D721Med (cell line): ENCODE measurements at regions not wholly inside any gene's neighbourhood (a gene's known extent, or its start where the extent isn't known, plus 50 kb on each side); places are given as distances from the start of the nearest gene placed in this dataset.

Experiments used
- DNase-seq: peaks from one replicate; pipeline ENCODE4 v3.0.0; 2011; ENCODE audit warnings: low spot score; ENCODE audit not compliant: insufficient read length
- FAIRE-seq: peaks from 2 replicates; lab custom pipeline; 2011; peaks lifted over from hg19 to GRCh38; lab: Jason Lieb, UNC
- CTCF ChIP-seq: IDR thresholded peaks from 2 replicates; pipeline ENCODE4 v1.5.1; 2012; ENCODE audit warnings: mild to moderate bottlenecking, control low read depth; ENCODE audit not compliant: insufficient read depth; ENCODE audit errors: missing control alignments

DNA sequence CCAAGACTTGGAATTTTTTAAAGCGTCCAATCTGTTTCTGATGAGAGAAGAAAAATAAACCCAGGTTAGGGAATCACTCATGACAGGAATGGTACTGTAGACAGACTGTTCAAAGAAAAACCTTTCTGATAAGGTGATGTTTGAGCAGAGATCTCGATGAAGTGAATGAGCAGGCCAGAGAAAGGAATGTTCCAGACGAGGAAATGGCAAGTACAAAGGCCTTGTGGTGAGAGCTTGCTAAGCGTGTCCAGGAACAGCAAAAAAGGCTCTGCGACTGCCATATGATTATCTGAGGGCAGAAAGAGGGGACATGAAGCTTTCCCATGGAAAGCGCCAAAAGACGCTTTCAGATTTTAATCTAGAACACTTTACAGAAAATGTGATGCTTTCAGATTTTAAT lies 458.4 kb upstream of the SOX5 start:
- FAIRE-seq (no peak), DNase-seq (no peak)
- no peak for TF ChIP-seq CTCF

DNA sequence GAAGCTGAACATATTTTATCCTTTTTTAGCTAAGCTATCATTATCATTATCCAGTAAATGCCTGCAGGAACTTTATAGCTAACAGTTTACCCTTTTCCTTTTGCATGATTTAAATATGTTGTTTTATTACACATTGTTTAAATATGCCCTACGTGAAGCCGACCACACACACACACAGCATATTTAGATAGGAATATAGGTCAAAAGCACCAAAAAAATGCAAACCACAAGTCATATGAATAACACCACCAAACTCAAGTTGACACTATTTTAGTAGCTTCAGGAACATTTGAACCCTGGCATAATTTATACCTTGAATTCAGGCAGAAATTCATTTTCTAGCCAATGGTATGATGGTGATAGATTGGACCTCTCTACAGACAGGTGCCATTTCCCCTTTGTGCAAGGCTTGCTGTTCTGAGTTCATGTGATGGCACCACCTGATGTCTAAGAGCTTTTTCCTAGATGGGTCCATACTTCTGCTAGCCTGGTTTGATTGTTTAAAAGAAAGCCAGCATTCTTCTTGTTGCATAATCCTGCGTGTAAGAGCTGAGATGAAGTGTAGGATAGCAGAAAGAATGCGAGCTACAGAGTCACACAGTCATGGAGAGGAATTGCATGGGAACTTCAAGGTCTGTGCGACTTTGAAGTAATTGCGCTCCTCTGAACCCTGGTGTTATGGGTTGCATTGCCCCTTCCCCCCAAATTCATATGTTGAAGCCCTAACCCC lies 454.8 kb upstream of the SOX5 start:
- TF ChIP-seq CTCF: no peak
- FAIRE-seq (peak; percentile 48), DNase-seq (no peak)

GRCh38 chr12:24400533-24400932 lies 451.1 kb upstream of the SOX5 start:
- FAIRE-seq: no peak
- TF ChIP-seq CTCF: no peak
- no peak for DNase-seq

DNA sequence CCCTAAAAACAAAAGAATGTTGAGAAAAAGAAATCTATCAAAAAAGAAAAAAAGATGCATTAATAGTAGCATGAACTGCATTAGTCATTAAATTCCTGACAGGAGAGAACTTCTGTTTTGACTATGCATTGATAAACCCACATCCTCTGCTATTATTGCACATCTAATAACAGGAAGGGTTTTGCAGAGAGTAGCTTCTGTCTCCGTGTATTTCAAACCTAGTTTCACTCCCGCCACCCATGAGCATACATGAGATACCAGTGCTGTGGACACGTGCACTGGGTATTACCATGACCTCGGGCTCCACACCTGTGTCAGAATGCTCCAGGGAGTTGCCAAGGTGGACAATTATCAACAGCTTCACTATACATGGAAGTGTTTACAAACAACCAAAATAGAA lies 449.1 kb upstream of the SOX5 start:
- TF ChIP-seq CTCF: no peak
- DNase-seq (no peak), FAIRE-seq (no peak)

- FAIRE-seq (no peak), DNase-seq (no peak)
- no peak for TF ChIP-seq CTCF
These were observed 446.8 kb upstream of the SOX5 start for GRCh38 chr12:24396224-24396623.

DNA sequence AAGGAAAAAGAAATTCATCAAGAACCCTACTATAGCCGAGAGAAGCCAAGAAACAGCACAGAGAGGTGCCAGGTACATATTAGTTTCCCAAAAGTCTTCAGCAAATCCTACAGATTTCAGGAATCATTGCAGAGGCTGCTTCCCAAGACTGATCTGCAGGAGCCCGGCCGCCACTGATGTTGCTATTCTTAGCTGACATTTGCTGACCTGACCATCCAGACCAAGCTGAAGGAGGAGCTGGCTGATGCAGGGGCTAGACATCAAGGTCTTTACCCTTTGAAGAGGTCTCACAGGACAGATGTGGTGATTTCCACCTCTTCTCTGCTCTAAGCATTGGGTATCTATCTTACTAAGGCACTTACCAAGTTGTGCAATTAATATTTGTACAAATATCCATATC lies 444.8 kb upstream of the SOX5 start:
- DNase-seq (no peak), FAIRE-seq (no peak)
- no peak for TF ChIP-seq CTCF

DNA sequence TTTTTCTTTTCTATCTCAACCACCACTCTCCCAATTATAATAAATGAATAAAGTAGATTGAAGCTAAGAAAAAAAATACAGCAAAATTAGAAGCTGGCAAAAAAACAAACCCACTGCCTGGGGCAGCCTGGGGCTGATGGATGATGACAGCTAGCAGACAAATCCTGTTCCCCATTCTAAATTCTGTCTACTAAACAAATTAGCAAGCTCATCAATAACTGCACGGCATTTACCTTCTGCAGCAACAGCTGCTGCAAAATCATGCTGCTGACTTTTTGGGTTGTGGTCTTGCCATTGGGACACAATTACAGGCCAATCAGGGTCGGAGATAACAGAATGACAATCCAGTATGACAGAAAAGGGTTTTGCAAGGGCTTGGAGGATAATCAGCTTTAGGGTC lies 443.6 kb upstream of the SOX5 start:
- FAIRE-seq: peak; percentile 88
- no peak for TF ChIP-seq CTCF
- no peak for DNase-seq
